NCI-H774 (cell line): ENCODE measurements at regions not wholly inside any gene's neighbourhood (a gene's known extent, or its start where the extent isn't known, plus 50 kb on each side); places are given as distances from the start of the nearest gene placed in this dataset.
"Not testable (repeated sequence)": the region's sequence is repeated elsewhere in the genome, so short reads cannot be mapped to it uniquely, and the experiment has no call there.

Source experiments
- DNase-seq: peaks from one replicate; lab custom pipeline; 2025; lab: John Stamatoyannopoulos, UW

DNA sequence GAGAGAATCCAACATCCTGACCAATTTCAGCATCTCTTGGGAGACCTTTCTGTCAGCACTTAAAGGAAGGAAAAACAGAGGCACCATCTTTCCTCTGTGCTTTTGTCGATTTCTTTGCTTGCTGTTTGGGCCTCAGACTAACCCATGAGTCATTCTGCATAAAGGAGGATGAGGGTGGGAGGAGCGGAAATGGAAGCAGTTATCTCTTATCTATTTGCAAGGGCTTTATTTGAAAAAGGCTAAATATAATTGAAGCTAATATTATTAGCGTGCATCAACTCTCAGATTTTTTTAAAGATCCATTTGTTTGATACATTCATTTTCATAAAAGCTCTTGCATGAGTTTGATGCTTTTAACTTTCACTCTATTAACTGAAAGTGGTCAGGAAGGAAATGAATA, 72.9 kb downstream of the ZNF622 start:
- DNase-seq: no peak

DNA sequence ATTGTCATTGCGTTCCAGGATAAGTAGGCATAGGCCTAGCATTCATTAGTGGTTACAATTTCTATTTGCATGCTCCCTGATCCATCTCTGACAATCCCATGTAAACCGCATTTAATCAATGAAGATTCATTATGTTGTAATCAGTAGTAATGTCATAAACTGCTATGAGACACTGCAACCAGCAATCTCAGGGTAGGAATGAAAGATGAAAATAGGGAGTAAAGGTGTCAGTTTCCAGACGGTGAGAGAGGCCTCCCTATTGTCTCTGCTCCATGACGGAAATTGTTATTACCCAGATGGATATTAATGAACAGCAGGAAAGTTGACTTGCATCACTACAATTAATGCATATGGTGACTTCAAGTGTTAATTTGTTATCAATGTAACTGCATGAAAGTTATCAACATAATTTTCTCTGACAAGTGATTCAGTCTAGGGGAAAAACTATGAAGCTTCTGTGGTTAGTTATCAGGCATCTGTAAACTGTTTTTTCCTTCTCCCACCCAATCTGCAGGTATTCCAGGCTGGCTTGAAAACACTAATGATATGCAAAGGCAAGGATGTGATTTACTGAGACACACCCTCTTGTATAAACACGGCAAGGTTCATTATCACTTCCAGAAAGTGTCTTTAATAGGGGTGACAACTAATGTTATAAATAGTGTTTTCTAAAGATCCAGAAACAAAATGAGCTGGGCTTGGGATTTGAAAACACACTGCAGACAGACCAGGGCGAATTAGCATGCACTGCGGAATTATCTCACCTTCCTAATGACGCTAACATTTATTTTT, 73.5 kb downstream of the ZNF622 start:
- DNase-seq: no peak

GRCh38 chr5:16390825-16391224, 74.8 kb downstream of the ZNF622 start:
- no peak for DNase-seq

DNA sequence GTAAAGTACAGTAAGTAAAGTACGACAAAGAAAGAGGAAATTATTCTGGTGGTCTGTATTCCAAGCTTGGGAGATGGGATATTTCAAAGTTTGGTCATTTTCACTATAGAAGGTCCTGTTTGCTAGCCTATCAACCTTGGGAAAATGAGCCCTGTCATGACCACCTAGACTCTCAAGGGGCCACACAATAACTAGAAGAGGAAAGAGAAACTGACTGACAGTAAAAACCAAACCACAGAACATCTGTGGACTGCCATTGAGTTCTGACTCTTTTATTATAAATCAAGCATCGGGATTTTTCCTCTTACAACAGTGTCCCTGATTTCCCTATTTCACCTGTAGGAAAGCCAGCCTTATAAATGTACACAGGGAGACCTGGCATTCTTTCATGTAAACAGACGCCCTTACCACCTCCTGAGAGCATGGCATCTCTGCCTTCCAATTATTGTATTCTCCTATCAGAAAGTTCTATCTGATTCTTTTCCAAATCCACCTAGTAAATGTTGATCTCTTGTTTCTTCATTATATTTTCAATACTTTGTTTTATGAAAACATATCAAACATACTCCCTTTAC, 80.0 kb downstream of the ZNF622 start:
- DNase-seq: no peak

DNA sequence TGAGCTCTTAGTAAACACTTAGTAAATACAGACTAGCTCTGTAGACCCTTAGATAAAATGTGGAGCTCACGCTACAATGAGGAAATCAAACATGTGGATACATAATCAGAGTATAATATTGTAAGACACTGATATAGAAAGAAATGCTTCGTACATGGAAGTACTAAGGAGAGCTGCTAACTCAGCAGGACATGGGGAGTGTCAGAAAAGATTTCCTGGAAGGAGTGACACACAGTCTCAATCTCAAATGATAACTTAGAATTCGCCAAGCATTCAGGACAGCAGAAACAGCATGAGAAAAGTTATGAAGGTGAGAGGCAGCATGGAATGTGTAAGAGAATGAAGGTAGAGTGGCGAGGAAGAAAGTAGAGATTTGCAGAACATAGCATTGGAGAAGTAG, 80.8 kb downstream of the ZNF622 start:
- no peak for DNase-seq

DNA sequence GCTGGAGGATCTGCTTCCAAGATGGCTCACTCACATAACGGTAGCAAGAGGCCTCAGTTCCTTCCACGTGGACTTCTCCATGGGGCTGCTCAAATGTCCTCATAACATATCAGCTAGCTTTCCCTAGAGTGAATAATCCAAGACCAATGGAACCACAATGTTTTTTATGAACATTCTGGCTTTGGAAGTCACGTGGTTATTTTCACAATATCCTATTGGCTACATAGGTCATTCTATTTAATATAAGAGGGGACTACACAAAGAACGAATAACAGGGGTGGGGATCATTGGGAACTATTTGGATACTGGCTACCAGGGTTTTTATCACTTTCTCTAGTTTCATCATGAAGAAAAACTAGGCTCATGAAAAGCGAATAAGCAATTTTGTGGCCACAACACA, 81.4 kb downstream of the ZNF622 start:
- DNase-seq: no peak

DNA sequence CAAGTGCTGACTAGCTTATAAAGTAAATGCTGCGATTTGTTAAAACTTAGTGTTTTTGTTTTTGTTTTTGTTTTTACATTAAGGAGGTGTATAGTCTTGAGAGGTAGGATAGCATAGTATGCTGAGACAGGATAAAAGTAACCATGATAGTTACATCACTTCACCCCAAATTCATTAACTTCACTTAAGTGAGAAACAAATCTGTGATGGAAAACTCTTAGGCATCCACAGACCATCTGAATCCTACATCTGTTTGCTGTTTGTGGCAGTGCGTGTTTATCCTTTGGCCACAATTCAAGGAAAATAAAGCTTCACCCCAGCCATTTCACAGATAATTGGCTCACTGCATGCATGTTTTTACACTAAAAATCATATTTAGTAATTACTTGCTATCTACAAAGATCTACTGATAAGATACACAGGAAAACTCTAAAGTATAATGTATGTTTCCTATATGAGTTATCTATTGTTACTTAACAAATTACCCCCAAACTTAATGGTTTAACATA, 82.0 kb downstream of the ZNF622 start:
- no peak for DNase-seq

DNA sequence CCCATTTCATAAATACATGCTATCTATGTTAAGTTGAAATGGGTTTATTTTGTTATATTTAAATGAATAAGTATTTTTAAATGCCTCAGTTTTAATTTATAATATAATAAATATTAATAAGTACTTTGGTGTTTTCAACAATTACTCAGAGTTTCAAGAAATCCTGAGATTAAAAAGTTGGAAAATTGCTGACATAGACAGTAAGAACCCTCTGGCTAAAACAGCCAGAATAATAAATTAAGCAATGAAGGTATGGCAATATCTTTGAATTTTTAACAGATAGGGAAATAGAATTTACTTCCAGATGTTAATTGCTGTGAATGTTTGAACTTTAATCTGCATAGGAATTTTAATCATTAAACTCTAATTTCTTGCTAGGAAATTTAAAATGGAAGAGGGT, 83.6 kb downstream of the ZNF622 start:
- DNase-seq: no peak

- DNase-seq: no peak
These were observed 86.8 kb downstream of the ZNF622 start for GRCh38 chr5:16378762-16379161.

DNA sequence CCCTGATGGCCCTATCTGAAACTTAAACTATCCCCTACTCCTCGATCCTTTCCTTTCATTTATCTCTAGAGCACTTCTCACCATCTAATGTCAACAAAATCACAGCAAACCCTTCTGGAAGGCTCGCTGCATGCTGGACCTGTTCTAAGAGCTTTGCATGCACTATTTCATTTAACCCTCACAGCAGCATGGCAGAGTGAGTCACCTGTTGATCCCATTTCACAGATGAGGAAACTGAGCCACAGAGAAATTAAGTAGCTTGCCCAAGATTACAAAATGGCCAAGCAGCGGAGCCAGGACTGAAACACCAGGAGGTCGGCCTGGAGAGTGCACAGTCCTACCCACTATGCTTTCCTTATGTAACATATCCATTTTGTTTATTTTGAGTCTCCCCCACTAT, 93.1 kb downstream of the ZNF622 start:
- DNase-seq: no peak

DNA sequence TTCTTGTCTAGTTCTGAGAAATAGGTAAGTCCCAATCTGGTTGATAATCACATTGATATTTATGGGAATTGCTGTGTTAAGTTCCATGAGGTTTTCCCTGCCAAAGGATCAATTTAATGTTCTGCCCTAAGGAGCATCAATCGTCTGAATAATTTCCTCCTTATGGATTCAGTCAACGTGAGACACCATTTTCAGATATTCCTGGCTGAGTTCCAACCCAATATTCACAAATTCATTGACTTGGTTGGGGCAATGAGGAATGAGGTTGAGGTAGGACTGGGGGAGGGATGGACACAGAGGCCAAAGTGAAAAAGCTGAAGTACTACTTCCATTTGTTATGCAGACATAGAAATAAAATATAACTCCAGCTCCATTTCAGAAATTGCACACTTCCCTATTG, 99.1 kb downstream of the ZNF622 start:
- DNase-seq: no peak

DNA sequence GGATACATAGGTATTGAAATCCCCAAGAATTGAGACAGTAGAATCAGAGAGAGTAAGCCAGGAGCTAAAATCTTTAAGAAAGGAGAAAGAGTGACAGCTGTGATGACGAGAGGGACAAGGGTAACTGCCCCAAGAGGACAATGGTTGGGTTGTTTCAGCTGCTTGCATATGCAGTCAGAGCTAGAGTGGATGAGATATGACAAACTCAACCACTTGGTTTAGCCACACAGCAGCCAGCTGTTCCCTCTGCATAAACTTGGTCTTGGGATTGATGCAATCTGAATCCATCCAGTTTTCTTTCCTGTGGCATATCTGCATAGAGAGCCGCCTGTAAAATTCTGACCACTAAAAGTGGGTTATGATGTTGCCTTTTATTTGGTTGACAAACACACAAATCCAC, 100.7 kb downstream of the ZNF622 start:
- no peak for DNase-seq

DNA sequence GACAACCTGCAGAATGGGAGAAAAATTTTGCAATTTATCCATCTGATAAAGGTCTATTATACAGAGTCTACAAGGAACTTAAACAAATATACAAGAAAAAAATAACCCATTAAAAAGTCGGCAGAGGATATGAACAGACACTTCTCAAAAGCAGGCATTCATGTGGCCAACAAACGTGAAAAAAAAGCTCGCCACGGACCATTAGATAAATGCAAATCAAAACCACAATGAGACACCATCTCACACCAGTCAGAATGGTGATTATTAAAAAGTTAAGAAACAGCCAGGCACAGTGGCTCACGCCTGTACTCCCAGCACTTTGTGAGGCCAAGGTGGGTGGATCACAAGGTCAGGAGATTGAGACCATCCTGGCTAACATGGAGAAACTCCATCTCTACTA, 112.2 kb downstream of the ZNF622 start:
- DNase-seq: not testable (repeated sequence)

- peak; percentile 82 for DNase-seq
These were observed 114.8 kb downstream of the ZNF622 start for GRCh38 chr5:16350816-16351215.

DNA sequence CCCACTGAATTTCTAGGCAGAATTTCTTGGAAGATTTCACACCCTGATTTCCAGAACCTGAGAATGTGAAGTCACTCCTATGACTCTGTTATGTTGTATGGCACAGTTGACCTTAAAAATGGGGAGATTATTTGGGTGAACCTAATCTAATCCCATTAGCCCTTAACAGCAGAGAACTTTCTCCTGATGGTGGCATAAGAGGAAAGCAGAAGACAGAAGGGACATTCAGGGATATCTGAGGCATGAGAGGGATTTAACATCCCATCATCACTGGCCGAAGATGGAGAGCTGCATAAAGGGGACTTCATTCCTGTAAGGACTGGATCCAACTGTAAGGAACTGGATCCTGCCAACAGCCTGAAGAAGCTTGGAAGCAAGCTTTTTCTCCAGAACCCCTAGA, 119.2 kb downstream of the ZNF622 start:
- DNase-seq: no peak

GRCh38 chr5:16345454-16345853, 120.1 kb downstream of the ZNF622 start:
- DNase-seq: no peak

GRCh38 chr5:16326137-16326536, 139.5 kb downstream of the ZNF622 start:
- no peak for DNase-seq

- DNase-seq: no peak
These were observed 141.7 kb upstream of the MARCHF11 start for GRCh38 chr5:16321284-16321683.

DNA sequence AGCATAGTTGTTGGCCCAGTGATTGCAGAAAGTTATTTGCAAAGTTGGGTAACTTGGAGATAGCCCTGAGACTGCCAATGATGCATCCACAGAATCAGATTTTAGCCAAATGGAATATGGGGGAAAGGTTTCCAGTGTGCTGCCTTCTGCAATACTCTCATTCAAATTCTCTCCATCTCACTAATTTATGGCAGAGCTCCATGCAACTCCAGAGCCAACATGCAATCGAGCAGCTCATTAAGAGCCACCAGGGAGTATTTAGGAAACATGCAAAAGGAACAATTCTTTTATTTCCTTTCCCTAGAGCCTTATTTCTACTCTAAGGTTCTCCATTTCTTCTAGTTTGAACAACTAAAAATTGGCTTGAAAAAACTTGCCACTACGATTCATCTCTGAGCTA, 135.9 kb upstream of the MARCHF11 start:
- no peak for DNase-seq

GRCh38 chr5:16313761-16314160, 134.2 kb upstream of the MARCHF11 start:
- no peak for DNase-seq

DNA sequence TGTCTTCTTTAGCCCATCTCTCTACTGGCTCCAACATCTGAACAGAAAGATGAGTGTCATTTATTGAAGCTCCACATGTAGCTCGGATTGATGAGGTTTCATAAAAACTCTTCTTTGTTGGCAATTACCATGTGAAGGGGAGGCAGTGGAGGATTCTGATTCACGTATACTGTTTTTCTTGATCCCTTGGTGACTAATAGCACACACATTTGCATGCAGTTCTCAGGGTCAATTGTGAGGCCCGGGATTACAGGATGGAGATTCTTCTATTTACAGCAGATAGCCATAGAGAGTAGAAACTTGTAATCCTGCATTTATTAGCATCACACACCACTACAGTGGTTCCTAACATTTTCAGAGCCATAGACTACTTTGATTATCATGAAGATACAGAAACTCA, 133.2 kb upstream of the MARCHF11 start:
- no peak for DNase-seq

DNA sequence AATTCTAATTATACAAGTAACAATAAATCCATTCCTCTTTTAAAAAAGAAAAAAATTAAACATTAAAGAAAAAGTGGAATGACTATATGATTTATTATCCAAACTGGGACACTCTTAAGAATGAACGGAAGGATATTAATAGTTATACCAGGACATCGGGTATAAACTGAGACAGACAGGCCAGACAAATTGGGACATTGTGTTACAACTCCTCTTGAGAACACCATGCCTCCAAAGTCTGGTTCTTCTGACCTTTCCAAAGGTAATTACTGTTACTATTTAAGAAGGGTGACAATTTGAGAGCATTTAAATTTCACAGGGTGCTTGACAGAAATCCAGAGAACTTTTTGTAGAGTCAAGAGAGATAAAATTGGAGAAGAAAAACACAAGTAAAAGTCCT, 132.1 kb upstream of the MARCHF11 start:
- no peak for DNase-seq

GRCh38 chr5:16306812-16307211, 127.2 kb upstream of the MARCHF11 start:
- no peak for DNase-seq

DNA sequence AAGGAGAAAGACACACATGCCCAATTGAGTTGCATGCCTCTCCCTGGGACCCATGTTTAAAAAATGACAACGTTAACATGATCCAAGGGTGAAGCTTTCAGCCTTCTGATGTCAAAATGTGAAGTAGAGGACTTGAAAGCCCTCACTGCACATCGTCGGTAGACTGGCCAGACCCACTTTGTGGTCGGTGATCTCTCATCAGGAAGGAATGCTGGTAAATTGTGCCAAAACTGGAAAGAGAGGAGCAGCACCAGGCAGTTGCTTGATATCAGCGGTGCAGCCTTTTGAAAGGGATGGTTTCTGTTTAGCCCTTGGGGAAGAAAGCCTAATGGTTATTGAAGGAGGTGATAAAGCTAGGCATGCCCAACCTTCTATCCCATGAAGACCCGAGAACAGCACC, 125.3 kb upstream of the MARCHF11 start:
- DNase-seq: no peak
